WTC11 (cell line): ENCODE measurements at regions not wholly inside any gene's neighbourhood (a gene's known extent, or its start where the extent isn't known, plus 50 kb on each side); places are given as distances from the start of the nearest gene placed in this dataset.

Experiments
- ATAC-seq: fragments of 200-7000 bp; cut with Tn5 transposase; 2 replicates; pipeline ENCODE4 v1.10.0; 2021; ENCODE audit warnings: mild to moderate bottlenecking, moderate library complexity
- CTCF ChIA-PET: fragments of 300-600 bp; sonication (Branson Sonifier 250); formaldehyde crosslinking; loops from one replicate; lab custom pipeline; 2021; ENCODE audit warnings: antibody characterized with exemption; lab: Charles Lee
- POLR2A ChIA-PET: fragments of 350-600 bp; sonication (Branson Sonifier 250); formaldehyde crosslinking; loops from one replicate; lab custom pipeline; 2021; ENCODE audit warnings: antibody characterized with exemption; lab: Charles Lee
- DNase-seq: peaks from one replicate; pipeline ENCODE4 v3.0.0; 2021; ENCODE audit warnings: low spot score
- H3K27ac Mint-ChIP-seq: 2 replicates; pipeline ENCODE4 v1.8.0; 2021; ENCODE audit warnings: mixed read lengths
- H3K27me3 Mint-ChIP-seq: 2 replicates; pipeline ENCODE4 v1.8.0; 2021; ENCODE audit warnings: low read depth, mild to moderate bottlenecking, moderate library complexity, mixed read lengths
- H3K36me3 Mint-ChIP-seq: 2 replicates; pipeline ENCODE4 v1.8.0; 2021; ENCODE audit warnings: mixed read lengths
- H3K4me1 Mint-ChIP-seq: 2 replicates; pipeline ENCODE4 v1.8.0; 2022; ENCODE audit warnings: mixed read lengths
- H3K4me3 Mint-ChIP-seq: 2 replicates; pipeline ENCODE4 v1.8.0; 2021; ENCODE audit warnings: mild to moderate bottlenecking, moderate library complexity, mixed read lengths
- H3K9me3 Mint-ChIP-seq: 2 replicates; pipeline ENCODE4 v1.8.0; 2021; ENCODE audit warnings: mixed read lengths
- ARID4B ChIP-seq: sonication (generic); formaldehyde crosslinking; IDR thresholded peaks from 2 replicates; pipeline ENCODE4 v1.8.0; 2023; ENCODE audit warnings: missing genetic modification reagents, mild to moderate bottlenecking, borderline replicate concordance
- ESRRA ChIP-seq: sonication (generic); formaldehyde crosslinking; IDR thresholded peaks from 2 replicates; pipeline ENCODE4 v1.8.1; 2022; ENCODE audit warnings: mild to moderate bottlenecking, missing genetic modification reagents, borderline replicate concordance
- IRF1 ChIP-seq: sonication (generic); formaldehyde crosslinking; IDR thresholded peaks from 2 replicates; pipeline ENCODE4 v1.8.0; 2023; ENCODE audit warnings: missing genetic modification reagents
- MYBL2 ChIP-seq: sonication (generic); formaldehyde crosslinking; IDR thresholded peaks from 2 replicates; pipeline ENCODE4 v1.8.1; 2023; ENCODE audit warnings: mild to moderate bottlenecking, moderate library complexity, missing genetic modification reagents
- NR3C1 ChIP-seq: sonication (generic); formaldehyde crosslinking; conservative IDR thresholded peaks from 2 replicates; pipeline ENCODE4 v1.8.1; 2023; ENCODE audit warnings: low read depth, mild to moderate bottlenecking, missing genetic modification reagents
- SOX15 ChIP-seq: fragments of 250-450 bp; sonication (Bioruptor Pico); IDR thresholded peaks from 2 replicates; pipeline ENCODE4 v1.9.0; 2021; ENCODE audit warnings: mild to moderate bottlenecking
- TCF7 ChIP-seq: sonication (generic); formaldehyde crosslinking; IDR thresholded peaks from 2 replicates; pipeline ENCODE4 v1.8.0; 2022; ENCODE audit warnings: mild to moderate bottlenecking, low read depth, missing genetic modification reagents, moderate library complexity
- TEAD1 ChIP-seq: sonication (generic); formaldehyde crosslinking; IDR thresholded peaks from 2 replicates; pipeline ENCODE4 v1.8.0; 2022; ENCODE audit warnings: mild to moderate bottlenecking, missing genetic modification reagents
- ZBTB21 ChIP-seq: sonication (generic); formaldehyde crosslinking; IDR thresholded peaks from 2 replicates; pipeline ENCODE4 v1.8.1; 2023; ENCODE audit warnings: mild to moderate bottlenecking, missing genetic modification reagents, borderline replicate concordance
- ZMAT4 ChIP-seq: fragments of 250-450 bp; sonication (Bioruptor Pico); IDR thresholded peaks from 2 replicates; pipeline ENCODE4 v1.9.0; 2021; ENCODE audit warnings: mild to moderate bottlenecking
- ZNF281 ChIP-seq: sonication (generic); formaldehyde crosslinking; IDR thresholded peaks from 2 replicates; pipeline ENCODE4 v1.8.0; 2023; ENCODE audit warnings: mild to moderate bottlenecking, missing genetic modification reagents
- ZNF416 ChIP-seq: fragments of 250-450 bp; sonication (Bioruptor Pico); IDR thresholded peaks from 2 replicates; pipeline ENCODE4 v1.9.0; 2021; ENCODE audit warnings: mild to moderate bottlenecking, inconsistent platforms
- ZNF425 ChIP-seq: fragments of 250-450 bp; sonication (Bioruptor Pico); conservative IDR thresholded peaks from 2 replicates; pipeline ENCODE4 v1.9.0; 2021; ENCODE audit warnings: mild to moderate bottlenecking

GRCh38 chr10:3525832-3526449 is 259.1 kb downstream of the KLF6 start (continued):
- TF ChIP-seq ARID4B (no peak), ZNF416 (CRISPR knock-in tag) (no peak), ZNF281 (no peak), ZBTB21 (no peak), ZNF425 (CRISPR knock-in tag) (no peak)
- TF ChIP-seq, all 79 proteins: peak for 0

- no peaks in the 10 kb centered on the region for H3K36me3 Mint-ChIP-seq
- no peak overlapping the region for H3K4me3 Mint-ChIP-seq
- no peak overlapping the region for H3K27ac Mint-ChIP-seq
- ChIA-PET POLR2A (no interaction called here), CTCF (no interaction called here)
- no peak for DNase-seq
- no peak for TF ChIP-seq TCF7
- H3K27me3 Mint-ChIP-seq, result no peaks in the 10 kb centered on the region
- H3K4me1 Mint-ChIP-seq, result no peaks in the 10 kb centered on the region
- no peaks in the 10 kb centered on the region for H3K9me3 Mint-ChIP-seq
- ATAC-seq, result no peak
Observed at GRCh38 chr10:3524086-3524960, 260.7 kb downstream of the KLF6 start.

GRCh38 chr10:3523309-3524050 is 261.5 kb downstream of the KLF6 start:
- Mint-ChIP-seq H3K4me3 (no peak overlapping the region), H3K27me3 (no peaks in the 10 kb centered on the region), H3K4me1 (no peaks in the 10 kb centered on the region), H3K9me3 (no peaks in the 10 kb centered on the region), H3K36me3 (no peaks in the 10 kb centered on the region), H3K27ac (no peak overlapping the region)
- no peak for DNase-seq
- no peak for TF ChIP-seq SOX15 (CRISPR knock-in tag)
- TF ChIP-seq ZMAT4 (CRISPR knock-in tag), result no peak
- no peak for TF ChIP-seq TEAD1 (CRISPR knock-in tag)
- no peak for TF ChIP-seq ESRRA (CRISPR knock-in tag)
- TF ChIP-seq ZNF416 (CRISPR knock-in tag), result no peak
- TF ChIP-seq MYBL2 (CRISPR knock-in tag), result no peak
- TF ChIP-seq IRF1, result no peak
- no peak for TF ChIP-seq NR3C1
- ATAC-seq, result no peak
- ChIA-PET POLR2A (no interaction called here), CTCF (no interaction called here)
